ENCODE measurements at regions not wholly inside any gene's neighbourhood (a gene's known extent, or its start where the extent isn't known, plus 50 kb on each side); places are given as distances from the start of the nearest gene placed in this dataset.

DNA sequence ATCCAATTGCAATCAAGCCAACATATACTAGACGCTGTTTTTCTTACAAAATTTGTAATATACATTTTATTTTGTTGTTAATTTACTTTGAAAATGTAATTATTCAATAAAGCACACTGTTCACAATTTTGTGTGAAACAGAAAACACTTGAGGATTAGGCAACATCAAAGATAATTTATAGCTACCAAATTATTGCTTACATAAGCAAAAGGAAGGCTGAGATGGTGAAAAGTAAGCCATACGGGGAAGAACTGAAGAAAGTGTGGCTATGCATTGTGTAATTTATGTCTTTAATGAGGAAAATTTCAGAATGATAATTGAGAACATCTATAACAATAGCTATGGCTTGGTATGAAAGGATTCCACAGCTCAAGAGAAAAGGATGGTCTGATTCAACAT lies 192.0 kb downstream of the RNF144B start (continued):
- TF ChIP-seq GABPA (tag; conservative IDR thresholded peaks at IDR 0.05; ENCODE audit: low read depth): no peak
- TF ChIP-seq CEBPB (tag; IDR thresholded peaks at IDR 0.05): no peak
- no peak for TF ChIP-seq CBX8 (IDR thresholded peaks at IDR 0.05; ENCODE audit: borderline replicate concordance, extremely low read depth, low read depth, low read length, poor library complexity, severe bottlenecking)
- TF ChIP-seq ZZZ3 (IDR thresholded peaks at IDR 0.05): no peak
- no peak for TF ChIP-seq ZFX (CRISPR knock-in tag; IDR thresholded peaks at IDR 0.05)
- no peak for TF ChIP-seq NFE2L1 (tag; IDR thresholded peaks at IDR 0.05; ENCODE audit: borderline replicate concordance, low read depth)
- TF ChIP-seq, protein P1, sequence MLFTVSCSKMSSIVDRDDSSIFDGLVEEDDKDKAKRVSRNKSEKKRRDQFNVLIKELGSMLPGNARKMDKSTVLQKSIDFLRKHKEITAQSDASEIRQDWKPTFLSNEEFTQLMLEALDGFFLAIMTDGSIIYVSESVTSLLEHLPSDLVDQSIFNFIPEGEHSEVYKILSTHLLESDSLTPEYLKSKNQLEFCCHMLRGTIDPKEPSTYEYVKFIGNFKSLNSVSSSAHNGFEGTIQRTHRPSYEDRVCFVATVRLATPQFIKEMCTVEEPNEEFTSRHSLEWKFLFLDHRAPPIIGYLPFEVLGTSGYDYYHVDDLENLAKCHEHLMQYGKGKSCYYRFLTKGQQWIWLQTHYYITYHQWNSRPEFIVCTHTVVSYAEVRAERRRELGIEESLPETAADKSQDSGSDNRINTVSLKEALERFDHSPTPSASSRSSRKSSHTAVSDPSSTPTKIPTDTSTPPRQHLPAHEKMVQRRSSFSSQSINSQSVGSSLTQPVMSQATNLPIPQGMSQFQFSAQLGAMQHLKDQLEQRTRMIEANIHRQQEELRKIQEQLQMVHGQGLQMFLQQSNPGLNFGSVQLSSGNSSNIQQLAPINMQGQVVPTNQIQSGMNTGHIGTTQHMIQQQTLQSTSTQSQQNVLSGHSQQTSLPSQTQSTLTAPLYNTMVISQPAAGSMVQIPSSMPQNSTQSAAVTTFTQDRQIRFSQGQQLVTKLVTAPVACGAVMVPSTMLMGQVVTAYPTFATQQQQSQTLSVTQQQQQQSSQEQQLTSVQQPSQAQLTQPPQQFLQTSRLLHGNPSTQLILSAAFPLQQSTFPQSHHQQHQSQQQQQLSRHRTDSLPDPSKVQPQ (CRISPR knock-in tag; IDR thresholded peaks at IDR 0.05; ENCODE audit: borderline replicate concordance): no peak
- no peak for TF ChIP-seq MTA1 (IDR thresholded peaks at IDR 0.05; ENCODE audit: borderline replicate concordance)
- TF ChIP-seq MAFK (IDR thresholded peaks at IDR 0.05; ENCODE audit: low read length): peak; percentile 76
- TF ChIP-seq ZNF316 (IDR thresholded peaks at IDR 0.05): peak; percentile 52
- TF ChIP-seq LEF1 (IDR thresholded peaks at IDR 0.05): no peak
- TF ChIP-seq, protein P2, sequence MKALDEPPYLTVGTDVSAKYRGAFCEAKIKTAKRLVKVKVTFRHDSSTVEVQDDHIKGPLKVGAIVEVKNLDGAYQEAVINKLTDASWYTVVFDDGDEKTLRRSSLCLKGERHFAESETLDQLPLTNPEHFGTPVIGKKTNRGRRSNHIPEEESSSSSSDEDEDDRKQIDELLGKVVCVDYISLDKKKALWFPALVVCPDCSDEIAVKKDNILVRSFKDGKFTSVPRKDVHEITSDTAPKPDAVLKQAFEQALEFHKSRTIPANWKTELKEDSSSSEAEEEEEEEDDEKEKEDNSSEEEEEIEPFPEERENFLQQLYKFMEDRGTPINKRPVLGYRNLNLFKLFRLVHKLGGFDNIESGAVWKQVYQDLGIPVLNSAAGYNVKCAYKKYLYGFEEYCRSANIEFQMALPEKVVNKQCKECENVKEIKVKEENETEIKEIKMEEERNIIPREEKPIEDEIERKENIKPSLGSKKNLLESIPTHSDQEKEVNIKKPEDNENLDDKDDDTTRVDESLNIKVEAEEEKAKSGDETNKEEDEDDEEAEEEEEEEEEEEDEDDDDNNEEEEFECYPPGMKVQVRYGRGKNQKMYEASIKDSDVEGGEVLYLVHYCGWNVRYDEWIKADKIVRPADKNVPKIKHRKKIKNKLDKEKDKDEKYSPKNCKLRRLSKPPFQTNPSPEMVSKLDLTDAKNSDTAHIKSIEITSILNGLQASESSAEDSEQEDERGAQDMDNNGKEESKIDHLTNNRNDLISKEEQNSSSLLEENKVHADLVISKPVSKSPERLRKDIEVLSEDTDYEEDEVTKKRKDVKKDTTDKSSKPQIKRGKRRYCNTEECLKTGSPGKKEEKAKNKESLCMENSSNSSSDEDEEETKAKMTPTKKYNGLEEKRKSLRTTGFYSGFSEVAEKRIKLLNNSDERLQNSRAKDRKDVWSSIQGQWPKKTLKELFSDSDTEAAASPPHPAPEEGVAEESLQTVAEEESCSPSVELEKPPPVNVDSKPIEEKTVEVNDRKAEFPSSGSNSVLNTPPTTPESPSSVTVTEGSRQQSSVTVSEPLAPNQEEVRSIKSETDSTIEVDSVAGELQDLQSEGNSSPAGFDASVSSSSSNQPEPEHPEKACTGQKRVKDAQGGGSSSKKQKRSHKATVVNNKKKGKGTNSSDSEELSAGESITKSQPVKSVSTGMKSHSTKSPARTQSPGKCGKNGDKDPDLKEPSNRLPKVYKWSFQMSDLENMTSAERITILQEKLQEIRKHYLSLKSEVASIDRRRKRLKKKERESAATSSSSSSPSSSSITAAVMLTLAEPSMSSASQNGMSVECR (CRISPR knock-in tag; IDR thresholded peaks at IDR 0.05): no peak
- TF ChIP-seq, protein P3, sequence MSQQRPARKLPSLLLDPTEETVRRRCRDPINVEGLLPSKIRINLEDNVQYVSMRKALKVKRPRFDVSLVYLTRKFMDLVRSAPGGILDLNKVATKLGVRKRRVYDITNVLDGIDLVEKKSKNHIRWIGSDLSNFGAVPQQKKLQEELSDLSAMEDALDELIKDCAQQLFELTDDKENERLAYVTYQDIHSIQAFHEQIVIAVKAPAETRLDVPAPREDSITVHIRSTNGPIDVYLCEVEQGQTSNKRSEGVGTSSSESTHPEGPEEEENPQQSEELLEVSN (IDR thresholded peaks at IDR 0.05; ENCODE audit: borderline replicate concordance in 1 of 2, extremely low read depth in 1 of 2, insufficient read depth in 1 of 2, insufficient read length in 1 of 2, low read depth in 1 of 2, low read length in 1 of 2, poor library complexity in 1 of 2, severe bottlenecking in 1 of 2): no peak
